Thyroid gland (tissue), 4 donors: ENCODE measurements at regions not wholly inside any gene's neighbourhood (a gene's known extent, or its start where the extent isn't known, plus 50 kb on each side); places are given as distances from the start of the nearest gene placed in this dataset.

Source experiments
- POLR2A ChIP-seq, 2 donors: fragments of 450-650 bp; IDR thresholded peaks; one replicate each; pipeline ENCODE4 v1.6.1; 2017; ENCODE audit warnings: antibody characterized with exemption in 2 of 2, mild to moderate bottlenecking in 2 of 2, moderate library complexity in 1 of 2
- TF ChIP-seq, protein P1 (sequence below), 6 experiments: fragments of 200-600 bp in 3 of 6; fragments of 450-650 bp in 3 of 6; sonication (generic) in 3 of 6; IDR thresholded peaks; one replicate each; pipeline ENCODE4 v1.5.1; 2016 to 2019; ENCODE audit warnings: antibody characterized with exemption in 6 of 6, mild to moderate bottlenecking in 2 of 6, inconsistent platforms in 1 of 6, moderate library complexity in 1 of 6

GRCh38 chr6:163926642-163927041, 512.1 kb downstream of the QKI start:
- TF ChIP-seq, protein P1, sequence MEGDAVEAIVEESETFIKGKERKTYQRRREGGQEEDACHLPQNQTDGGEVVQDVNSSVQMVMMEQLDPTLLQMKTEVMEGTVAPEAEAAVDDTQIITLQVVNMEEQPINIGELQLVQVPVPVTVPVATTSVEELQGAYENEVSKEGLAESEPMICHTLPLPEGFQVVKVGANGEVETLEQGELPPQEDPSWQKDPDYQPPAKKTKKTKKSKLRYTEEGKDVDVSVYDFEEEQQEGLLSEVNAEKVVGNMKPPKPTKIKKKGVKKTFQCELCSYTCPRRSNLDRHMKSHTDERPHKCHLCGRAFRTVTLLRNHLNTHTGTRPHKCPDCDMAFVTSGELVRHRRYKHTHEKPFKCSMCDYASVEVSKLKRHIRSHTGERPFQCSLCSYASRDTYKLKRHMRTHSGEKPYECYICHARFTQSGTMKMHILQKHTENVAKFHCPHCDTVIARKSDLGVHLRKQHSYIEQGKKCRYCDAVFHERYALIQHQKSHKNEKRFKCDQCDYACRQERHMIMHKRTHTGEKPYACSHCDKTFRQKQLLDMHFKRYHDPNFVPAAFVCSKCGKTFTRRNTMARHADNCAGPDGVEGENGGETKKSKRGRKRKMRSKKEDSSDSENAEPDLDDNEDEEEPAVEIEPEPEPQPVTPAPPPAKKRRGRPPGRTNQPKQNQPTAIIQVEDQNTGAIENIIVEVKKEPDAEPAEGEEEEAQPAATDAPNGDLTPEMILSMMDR (IDR thresholded peaks at IDR 0.05): no peak
- no peak for TF ChIP-seq POLR2A (IDR thresholded peaks at IDR 0.05)
